ENCODE measurements at regions not wholly inside any gene's neighbourhood (a gene's known extent, or its start where the extent isn't known, plus 50 kb on each side); places are given as distances from the start of the nearest gene placed in this dataset.

DNA sequence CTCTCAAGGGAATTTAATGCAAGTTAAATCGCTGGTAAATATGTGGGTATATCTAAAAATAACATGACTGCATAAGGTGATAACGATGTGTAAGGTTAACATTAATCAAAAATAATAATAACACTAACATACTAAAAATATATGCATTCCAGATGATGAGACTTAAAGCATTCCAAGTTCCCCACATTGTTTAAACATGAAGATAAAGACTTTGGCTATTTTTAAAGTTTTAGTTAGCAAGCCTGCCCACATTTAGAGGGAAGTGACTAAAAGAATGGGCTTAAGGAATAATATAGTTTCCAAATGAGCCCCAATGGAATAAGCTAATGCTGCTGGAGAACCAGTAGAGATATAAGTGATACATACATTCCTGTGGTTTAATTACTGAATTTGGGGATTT is 941.3 kb downstream of the TBC1D32 start:
- no peaks in the 10 kb centered on the region; the same call in 1 of the 2 replicates for H3K23me2 ChIP-seq (ENCODE audit: low read depth, low read length)
- no peak overlapping the region for H3K4me2 ChIP-seq (ENCODE audit: insufficient read depth in 1 of 2, low read depth in 2 of 2, low read length in 2 of 2)
- H3K79me2 ChIP-seq (ENCODE audit: control insufficient read depth in 1 of 2, insufficient read depth in 2 of 2, low read length in 2 of 2), result no peaks in the 10 kb centered on the region
- H3K18ac ChIP-seq (ENCODE audit: extremely low read depth, low read length), result no peak overlapping the region
- H4K91ac ChIP-seq (replicated peaks; ENCODE audit: insufficient read length, low read length), result no peak overlapping the region
- CTCF ChIA-PET (ENCODE audit: partially characterized antibody), result no interaction called here
- no peak overlapping the region for H2BK12ac ChIP-seq (ENCODE audit: low read depth, low read length)
- H3K4ac ChIP-seq (replicated peaks; ENCODE audit: insufficient read length, low read depth, low read length), result no peak overlapping the region
- H3K4me3 ChIP-seq (ENCODE audit: extremely low read depth in 1 of 4, insufficient read depth in 2 of 4, low read depth in 3 of 4, low read length in 4 of 4), result no peak overlapping the region
- H3K27me3 ChIP-seq (replicated peaks in 1 of 4; ENCODE audit: control insufficient read depth in 3 of 4, extremely low read depth in 1 of 4, insufficient read depth in 3 of 4, low read length in 3 of 4), result no peaks in the 10 kb centered on the region
- H3K79me1 ChIP-seq (ENCODE audit: low read depth, low read length), result no peaks in the 10 kb centered on the region
- H4K8ac ChIP-seq (ENCODE audit: extremely low read depth, insufficient read depth, low read length), result no peak overlapping the region
- no peak for DNase-seq (ENCODE audit: low read depth in 1 of 2, low spot score in 2 of 2)
- no peaks in the 10 kb centered on the region for H3K36me3 ChIP-seq (ENCODE audit: control insufficient read depth in 2 of 4, insufficient read depth in 4 of 4, low read length in 3 of 4)
- no peaks in the 10 kb centered on the region for H3K9me3 ChIP-seq (ENCODE audit: insufficient read depth in 2 of 2, low read depth in 1 of 2, low read length in 1 of 2)
- H3K14ac ChIP-seq (ENCODE audit: insufficient read length), result no peak overlapping the region
- H2AFZ ChIP-seq (ENCODE audit: low read length), result no peak overlapping the region
- H3K9ac ChIP-seq (replicated peaks in 1 of 4; ENCODE audit: extremely low read depth in 1 of 4, low read depth in 3 of 4, low read length in 3 of 4), result no peak overlapping the region
- no peak overlapping the region for H2BK15ac ChIP-seq (ENCODE audit: low read length)
- no peaks in the 10 kb centered on the region for H3K4me1 ChIP-seq (replicated peaks in 1 of 4; ENCODE audit: control insufficient read depth in 3 of 4, insufficient read depth in 4 of 4, low read length in 3 of 4)
- H4K20me1 ChIP-seq (replicated peaks in 1 of 2; ENCODE audit: control insufficient read depth in 1 of 2, insufficient read depth in 2 of 2, low read length in 2 of 2), result no peaks in the 10 kb centered on the region
- H3K27ac ChIP-seq (ENCODE audit: low read depth, low read length), result no peak overlapping the region
- H2BK5ac ChIP-seq (ENCODE audit: low read depth, low read length), result no peak overlapping the region
- H2BK120ac ChIP-seq (replicated peaks; ENCODE audit: low read depth, low read length), result no peak overlapping the region
- no peak overlapping the region for H3K56ac ChIP-seq (replicated peaks; ENCODE audit: insufficient read length, low read depth, low read length)
- no peak overlapping the region for H3K23ac ChIP-seq (ENCODE audit: insufficient read length)
- POLR2A ChIA-PET (ENCODE audit: partially characterized antibody), result no interaction called here
- FAIRE-seq, result no peak
- H4K5ac ChIP-seq (ENCODE audit: insufficient read length, low read depth, low read length), result no peak overlapping the region
- H2AK5ac ChIP-seq (ENCODE audit: low read depth, low read length), result no peak overlapping the region
- no peak overlapping the region for H2BK20ac ChIP-seq (ENCODE audit: low read length)
- 83% methylated on average over 2 of the region's 2 CpGs; no CpG with 5 or more reads in 1 of the 2 experiments for WGBS, 2 experiments (ENCODE audit: extremely low coverage in 1 of 2, insufficient coverage in 1 of 2, insufficient read length in 1 of 2, insufficient replicate concordance in 2 of 2, low coverage in 1 of 2, low lambda C conversion rate in 2 of 2, missing lambda C conversion rate in 1 of 2)
- TF ChIP-seq CREB1 (IDR thresholded peaks at IDR 0.05) (no peak), RBBP5 (IDR thresholded peaks at IDR 0.05; ENCODE audit: borderline replicate concordance, low read depth, low read length) (no peak), SRF (IDR thresholded peaks at IDR 0.05; ENCODE audit: low read depth, low read length) (no peak), BCL11A (IDR thresholded peaks at IDR 0.05; ENCODE audit: low read depth in 2 of 2, low read length in 2 of 2) (no peak), CHD1 (IDR thresholded peaks at IDR 0.05; ENCODE audit: low read depth, low read length) (no peak), PHF8 (conservative IDR thresholded peaks at IDR 0.05; ENCODE audit: low read depth, low read length) (no peak), NRF1 (IDR thresholded peaks at IDR 0.05; ENCODE audit: low read depth, low read length) (no peak), MAFK (IDR thresholded peaks at IDR 0.05; ENCODE audit: low read depth, low read length) (no peak), POU5F1 (IDR thresholded peaks at IDR 0.05; ENCODE audit: low read depth, low read length) (no peak), BACH1 (IDR thresholded peaks at IDR 0.05; ENCODE audit: low read length) (no peak), KDM5A (IDR thresholded peaks at IDR 0.05; ENCODE audit: low read length) (no peak), YY1 (IDR thresholded peaks at IDR 0.05; ENCODE audit: low read depth, low read length) (no peak), CHD2 (IDR thresholded peaks at IDR 0.05; ENCODE audit: low read length) (no peak), SP1 (IDR thresholded peaks at IDR 0.05; ENCODE audit: low read depth, low read length) (no peak)
- TF ChIP-seq, protein P1, sequence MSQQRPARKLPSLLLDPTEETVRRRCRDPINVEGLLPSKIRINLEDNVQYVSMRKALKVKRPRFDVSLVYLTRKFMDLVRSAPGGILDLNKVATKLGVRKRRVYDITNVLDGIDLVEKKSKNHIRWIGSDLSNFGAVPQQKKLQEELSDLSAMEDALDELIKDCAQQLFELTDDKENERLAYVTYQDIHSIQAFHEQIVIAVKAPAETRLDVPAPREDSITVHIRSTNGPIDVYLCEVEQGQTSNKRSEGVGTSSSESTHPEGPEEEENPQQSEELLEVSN (IDR thresholded peaks at IDR 0.05), result no peak
- TF ChIP-seq, protein P2, sequence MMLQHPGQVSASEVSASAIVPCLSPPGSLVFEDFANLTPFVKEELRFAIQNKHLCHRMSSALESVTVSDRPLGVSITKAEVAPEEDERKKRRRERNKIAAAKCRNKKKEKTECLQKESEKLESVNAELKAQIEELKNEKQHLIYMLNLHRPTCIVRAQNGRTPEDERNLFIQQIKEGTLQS (IDR thresholded peaks at IDR 0.05; ENCODE audit: insufficient read depth, low read depth, low read length), result no peak
